Ovary (tissue), 7 donors: ENCODE measurements at regions not wholly inside any gene's neighbourhood (a gene's known extent, or its start where the extent isn't known, plus 50 kb on each side); places are given as distances from the start of the nearest gene placed in this dataset.

ENCODE experiments used
- DNase-seq, 5 donors: peaks; one replicate each; pipeline ENCODE4 v3.0.0-alpha.2; 2019 to 2020
- H3K27ac ChIP-seq, 2 donors: fragments of 200-600 bp; one replicate each; pipeline versions ENCODE4 v1.5.1 to v1.8.0; 2019 to 2022
- H3K27me3 ChIP-seq: fragments of 200-600 bp; one replicate; pipeline ENCODE4 v1.8.0; 2022
- H3K36me3 ChIP-seq: fragments of 200-600 bp; sonication (generic); one replicate; pipeline ENCODE4 v1.5.1; 2019
- H3K4me1 ChIP-seq: one replicate; pipeline ENCODE4 v1.8.1; 2013; ENCODE audit warnings: mild to moderate bottlenecking, moderate library complexity; ENCODE audit not compliant: insufficient read depth
- H3K4me3 ChIP-seq: fragments of 200-600 bp; sonication (generic); one replicate; pipeline ENCODE4 v1.5.1; 2017
- H3K9me3 ChIP-seq, 2 donors: fragments of 200-600 bp in 1 of 2; sonication (generic) in 1 of 2; one replicate each; pipeline versions ENCODE4 v1.5.1 to v1.8.1; 2013 to 2019; ENCODE audit warnings: mild to moderate bottlenecking in 1 of 2, moderate library complexity in 1 of 2
- CTCF ChIP-seq, 3 donors: fragments of 450-650 bp in 2 of 3; fragments of 200-600 bp in 1 of 3; IDR thresholded peaks; one replicate each; pipeline versions ENCODE4 v1.5.1 to v1.8.0; 2016 to 2022; ENCODE audit warnings: antibody characterized with exemption in 3 of 3, mild to moderate bottlenecking in 1 of 3
- EP300 ChIP-seq: sonication (generic); formaldehyde crosslinking; IDR thresholded peaks from one replicate; pipeline ENCODE4 v1.6.1; 2017; ENCODE audit warnings: antibody characterized with exemption
- POLR2A ChIP-seq: fragments of 450-650 bp; IDR thresholded peaks from one replicate; pipeline ENCODE4 v1.6.1; 2017; ENCODE audit warnings: antibody characterized with exemption, mild to moderate bottlenecking, moderate library complexity
- WGBS, 3 donors: extraction: QIAGEN DNeasy Blood & Tissue Kit in 1 of 3; methylation state at CpG; one replicate each; pipeline versions ENCODE4 v1.1.5 to v1.1.7; 2013 to 2017; 5-methylcytosine and 5-hydroxymethylcytosine counted together
- intact Hi-C, 4 donors: fragments of 100-400 bp; cut with DNase I; formaldehyde crosslinking; loops; one replicate each; pipeline versions ENCODE4 v1.11.0 to v1.15.1; 2022 to 2023
- donor health status: DM: no; HTN: no; CAD: no; lungs with moderate emphysema.
- donor health status: DM: no; HTN: no; CAD: no.
- donor health status: Bipolar disorder and iron deficiency.
- donor health status: DM: no; HTN: no; CAD: no.
- donor health status: DM: yes; HTN: yes; CAD: no.

- intact Hi-C loops = no loop called here
- Histone ChIP-seq H3K27me3 (no peaks in the 10 kb centered on the region), H3K9me3 (no peaks in the 10 kb centered on the region), H3K4me3 (no peak overlapping the region), H3K27ac (no peak overlapping the region), H3K4me1 (no peaks in the 10 kb centered on the region), H3K36me3 (no peaks in the 10 kb centered on the region)
- WGBS, 3 donors = 55 to 66% (median 58%) methylated on average over 3 of the region's 3 CpGs
- DNase-seq = no peak
- TF ChIP-seq CTCF (IDR thresholded peaks at IDR 0.05) (no peak), EP300 (no peak), POLR2A (no peak)
Measured at GRCh38 chr2:217735899-217736298, 266.9 kb downstream of the TNS1 start.

- TF ChIP-seq EP300 = no peak
- no peak for TF ChIP-seq POLR2A
- no peak for TF ChIP-seq CTCF (IDR thresholded peaks at IDR 0.05)
- no peaks in the 10 kb centered on the region for H3K4me1 ChIP-seq
Measured at GRCh38 chr2:217735034-217735433, 267.8 kb downstream of the TNS1 start.

GRCh38 chr2:217733461-217733860, 269.3 kb downstream of the TNS1 start:
- intact Hi-C loops = no loop called here
- H3K4me1 ChIP-seq = peaks cover 2% of the 10 kb centered on the region
- H3K27me3 ChIP-seq = no peaks in the 10 kb centered on the region
- H3K9me3 ChIP-seq = no peaks in the 10 kb centered on the region
- 56 to 67% (median 63%) methylated on average over 3 of the region's 3 CpGs for WGBS, 3 donors
- H3K27ac ChIP-seq = no peak overlapping the region
- H3K4me3 ChIP-seq = no peak overlapping the region
- no peaks in the 10 kb centered on the region for H3K36me3 ChIP-seq
- TF ChIP-seq EP300 (no peak), CTCF (IDR thresholded peaks at IDR 0.05) (no peak), POLR2A (no peak)
- no peak for DNase-seq

More at GRCh38 chr2:217735034-217735433, 267.8 kb downstream of the TNS1 start:
- no peak overlapping the region for H3K27ac ChIP-seq
- no peak for DNase-seq
- no peaks in the 10 kb centered on the region for H3K9me3 ChIP-seq
- H3K4me3 ChIP-seq = no peak overlapping the region
- no peaks in the 10 kb centered on the region for H3K36me3 ChIP-seq
- H3K27me3 ChIP-seq = no peaks in the 10 kb centered on the region
- intact Hi-C loops = no loop called here

GRCh38 chr2:217732992-217733391, 269.8 kb downstream of the TNS1 start:
- DNase-seq = no peak
- Histone ChIP-seq H3K4me3 (no peak overlapping the region), H3K4me1 (peaks cover 2% of the 10 kb centered on the region), H3K27me3 (no peaks in the 10 kb centered on the region), H3K27ac (no peak overlapping the region), H3K9me3 (no peaks in the 10 kb centered on the region), H3K36me3 (no peaks in the 10 kb centered on the region)
- no peak for TF ChIP-seq POLR2A
- TF ChIP-seq EP300 = no peak
- no peak for TF ChIP-seq CTCF (IDR thresholded peaks at IDR 0.05)
- intact Hi-C loops = no loop called here
- WGBS, 3 donors = 50 to 55% (median 50%) methylated on average over 3 of the region's 3 CpGs

- 87 to 98% (median 88%) methylated on average over 2 of the region's 2 CpGs for WGBS, 3 donors
- intact Hi-C loops = no loop called here
- H3K4me1 ChIP-seq = peaks cover 2% of the 10 kb centered on the region
Measured at GRCh38 chr2:217731805-217732204, 271.0 kb downstream of the TNS1 start.

More at GRCh38 chr2:217731805-217732204, 271.0 kb downstream of the TNS1 start:
- DNase-seq = no peak
- H3K36me3 ChIP-seq = no peaks in the 10 kb centered on the region
- TF ChIP-seq CTCF (IDR thresholded peaks at IDR 0.05) (no peak), POLR2A (no peak), EP300 (no peak)
- no peaks in the 10 kb centered on the region for H3K27me3 ChIP-seq
- H3K4me3 ChIP-seq = no peak overlapping the region
- H3K27ac ChIP-seq = no peak overlapping the region
- no peaks in the 10 kb centered on the region for H3K9me3 ChIP-seq
